ENCODE measurements at regions not wholly inside any gene's neighbourhood (a gene's known extent, or its start where the extent isn't known, plus 50 kb on each side); places are given as distances from the start of the nearest gene placed in this dataset.
"Not testable (repeated sequence)": the region's sequence is repeated elsewhere in the genome, so short reads cannot be mapped to it uniquely, and the experiment has no call there.

DNA sequence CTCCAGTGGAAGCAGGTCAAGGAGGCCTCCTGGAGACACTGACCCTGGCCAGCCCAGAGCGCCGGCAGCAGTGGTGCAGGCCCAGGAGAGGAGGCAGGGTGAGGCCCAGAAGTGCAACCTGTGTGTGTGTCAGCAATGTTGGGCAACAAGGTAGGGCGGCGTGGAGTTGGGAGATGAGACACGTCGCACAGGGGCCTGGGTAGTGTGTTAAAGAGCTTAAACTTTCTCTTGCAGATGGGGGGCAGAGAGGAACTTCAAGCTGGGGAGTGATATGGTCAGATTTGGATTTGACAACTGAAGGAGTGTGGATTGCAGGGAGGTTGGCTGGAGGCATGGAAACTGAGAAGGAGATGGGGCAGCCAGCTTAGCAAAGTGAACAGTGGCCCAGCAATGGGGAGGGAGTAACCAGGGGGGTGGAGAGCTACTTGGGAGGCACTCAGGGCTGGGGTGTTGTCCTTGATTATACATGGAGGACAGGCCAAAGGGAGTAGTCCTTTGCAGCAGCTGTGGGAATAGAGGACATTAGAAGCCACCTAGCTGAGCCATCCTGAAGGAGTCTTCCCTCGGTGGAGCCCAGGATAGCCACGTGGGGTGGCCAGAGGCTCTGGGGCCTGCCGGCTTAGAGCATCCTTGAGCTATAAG lies 278.6 kb upstream of the HS6ST1 start:
- no peak for DNase-seq (ENCODE audit: extremely low spot score)
- no peaks in the 10 kb centered on the region for H3K36me3 ChIP-seq (ENCODE audit: insufficient read depth)
- H3K4me3 ChIP-seq (ENCODE audit: low read depth, low read length): no peak overlapping the region
- no peaks in the 10 kb centered on the region for H3K4me1 ChIP-seq (ENCODE audit: insufficient read depth)
- H3K27ac ChIP-seq (ENCODE audit: low read depth): no peak overlapping the region
- 91% methylated on average over 9 of the region's 9 CpGs for WGBS

DNA sequence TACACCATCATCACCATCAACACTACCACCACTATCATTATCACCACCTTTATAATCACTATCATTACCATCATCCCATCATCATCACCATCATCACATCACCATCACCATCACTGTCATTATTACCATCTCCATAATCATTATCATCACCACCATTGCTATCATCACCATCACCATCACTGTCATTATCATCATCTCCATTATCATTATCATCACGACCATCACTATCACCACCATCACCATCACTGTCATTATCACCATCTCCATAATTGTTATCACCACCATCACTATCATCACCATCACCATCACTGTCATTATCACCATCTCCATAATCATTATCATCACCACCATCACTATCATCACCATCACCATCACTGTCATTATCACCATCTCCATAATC lies 279.6 kb upstream of the HS6ST1 start:
- H3K4me1 ChIP-seq (ENCODE audit: insufficient read depth); DNase-seq (ENCODE audit: extremely low spot score); H3K4me3 ChIP-seq (ENCODE audit: low read depth, low read length); H3K27ac ChIP-seq (ENCODE audit: low read depth); H3K36me3 ChIP-seq (ENCODE audit: insufficient read depth): not testable (repeated sequence)
- 89% methylated on average over 1 of the region's 1 CpG for WGBS

DNA sequence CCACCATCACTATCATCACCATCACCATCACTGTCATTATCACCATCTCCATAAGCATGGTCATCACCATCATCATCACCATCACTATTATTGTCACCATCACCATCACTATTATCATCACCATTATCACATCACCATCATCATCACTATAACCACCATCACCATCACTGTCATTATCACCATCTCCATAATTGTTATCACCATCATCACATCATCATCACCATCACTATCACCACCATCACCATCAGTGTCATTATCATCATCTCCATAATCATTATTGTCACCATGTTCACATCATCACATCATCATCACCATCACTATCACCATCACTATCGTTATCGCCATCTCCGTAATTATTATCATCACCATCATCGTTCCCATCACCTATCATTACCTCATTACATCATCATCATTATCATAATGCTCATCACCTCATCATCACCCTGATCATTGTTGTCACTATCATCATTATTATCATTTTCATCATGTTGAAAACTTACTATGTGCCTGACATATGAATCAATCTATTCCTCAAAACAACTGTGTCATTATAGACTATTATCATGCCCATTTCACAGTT lies 280.3 kb upstream of the HS6ST1 start:
- no peaks in the 10 kb centered on the region for H3K36me3 ChIP-seq (ENCODE audit: insufficient read depth)
- WGBS: 96% methylated on average over 4 of the region's 4 CpGs
- no peak overlapping the region for H3K27ac ChIP-seq (ENCODE audit: low read depth)
- DNase-seq (ENCODE audit: extremely low spot score): no peak
- no peaks in the 10 kb centered on the region for H3K4me1 ChIP-seq (ENCODE audit: insufficient read depth)
- H3K4me3 ChIP-seq (ENCODE audit: low read depth, low read length): no peak overlapping the region

DNA sequence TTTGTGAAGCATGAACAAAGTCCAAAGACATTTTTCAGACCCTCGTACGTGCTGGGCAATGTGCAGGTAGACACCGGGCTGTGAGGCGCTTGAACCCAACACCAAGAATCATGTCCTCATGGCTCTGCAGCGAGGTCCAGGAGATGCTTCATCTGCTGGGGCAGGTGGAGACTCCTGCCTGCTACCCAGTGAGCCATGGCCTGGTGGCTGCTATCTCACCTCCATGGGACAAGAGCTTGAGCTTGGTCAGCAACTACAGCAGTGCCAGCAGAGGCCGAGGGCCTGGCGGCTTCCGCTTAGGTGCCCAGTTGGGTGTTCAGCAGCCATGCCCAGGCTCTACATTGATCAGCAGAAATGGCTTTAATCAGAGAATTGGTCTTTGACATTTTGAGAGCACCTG lies 281.0 kb upstream of the HS6ST1 start:
- 91% methylated on average over 8 of the region's 8 CpGs for WGBS
- H3K4me1 ChIP-seq (ENCODE audit: insufficient read depth): no peaks in the 10 kb centered on the region
- no peak overlapping the region for H3K4me3 ChIP-seq (ENCODE audit: low read depth, low read length)
- H3K36me3 ChIP-seq (ENCODE audit: insufficient read depth): no peaks in the 10 kb centered on the region
- H3K27ac ChIP-seq (ENCODE audit: low read depth): no peak overlapping the region
- no peak for DNase-seq (ENCODE audit: extremely low spot score)

DNA sequence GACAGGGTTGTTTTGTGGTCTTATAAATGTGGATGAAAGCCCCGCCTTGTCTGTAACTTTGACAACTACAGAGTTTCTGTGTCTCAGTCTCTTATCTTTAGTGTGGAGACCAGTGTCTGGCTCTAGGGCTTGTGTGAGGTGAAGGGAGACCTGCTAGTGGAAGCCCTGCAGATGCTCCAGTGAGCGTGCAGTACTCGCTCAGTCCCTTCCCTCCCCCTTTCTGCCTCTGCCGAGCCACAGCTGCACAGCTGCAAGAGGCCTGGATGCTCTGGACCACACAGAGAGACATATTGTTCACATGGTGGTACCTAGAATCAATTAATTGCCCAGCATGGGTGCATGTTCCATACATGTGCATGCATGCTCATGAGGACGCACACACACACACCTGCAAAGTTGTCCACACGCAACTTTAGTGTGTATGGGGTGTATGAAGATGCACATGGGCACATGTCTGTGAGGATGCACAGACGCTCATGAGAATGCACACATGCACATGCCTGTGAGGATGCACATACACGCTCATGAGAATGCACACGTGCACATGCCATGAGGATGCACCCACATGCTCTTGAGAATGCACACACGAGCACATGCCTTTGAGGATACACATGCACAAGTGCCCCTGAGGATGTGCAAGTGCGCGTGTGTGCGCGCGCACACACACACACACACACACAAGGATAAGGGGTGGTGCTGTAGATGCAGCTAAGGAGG lies 282.1 kb upstream of the HS6ST1 start:
- Histone ChIP-seq H3K36me3 (ENCODE audit: insufficient read depth) (no peaks in the 10 kb centered on the region), H3K4me1 (ENCODE audit: insufficient read depth) (no peaks in the 10 kb centered on the region), H3K27ac (ENCODE audit: low read depth) (no peak overlapping the region), H3K4me3 (ENCODE audit: low read depth, low read length) (no peak overlapping the region)
- DNase-seq (ENCODE audit: extremely low spot score): peak; percentile 50
- WGBS: 83% methylated on average over 15 of the region's 15 CpGs

DNA sequence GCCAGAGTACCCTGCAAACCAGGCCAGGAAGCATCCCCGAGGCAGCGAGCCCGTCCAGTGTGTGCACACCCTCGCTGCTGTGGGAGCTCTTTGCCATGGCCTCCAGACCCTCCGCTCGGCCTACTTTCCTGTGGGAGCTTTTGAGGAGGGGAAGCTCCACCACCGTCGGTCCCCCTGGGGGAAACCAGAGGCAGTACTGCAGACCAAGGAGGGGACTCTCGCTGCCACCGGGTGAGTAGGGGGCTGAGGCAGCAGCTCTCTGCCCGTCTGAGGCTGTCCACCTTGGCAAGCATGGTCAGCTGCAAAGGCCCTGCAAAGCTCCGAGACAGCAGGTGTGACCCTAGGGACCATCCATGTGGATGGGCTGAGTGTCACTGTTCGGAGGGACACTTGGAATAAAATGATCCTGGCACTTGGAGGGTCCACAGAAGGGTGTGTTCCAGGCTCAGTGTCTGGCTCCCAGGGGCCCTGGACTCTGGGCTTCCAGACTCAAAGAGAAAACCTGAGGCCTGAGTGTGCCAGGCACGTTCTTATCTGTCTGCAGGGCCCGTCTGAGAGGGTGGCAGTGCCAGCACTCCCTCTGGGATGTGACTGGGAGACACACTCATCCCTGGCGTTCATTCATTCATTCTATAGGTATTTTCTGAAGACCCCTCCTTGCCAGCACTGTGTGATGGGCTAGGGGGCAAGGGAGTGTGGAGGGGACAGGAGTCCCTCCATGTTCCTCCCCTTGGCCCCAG lies 282.8 kb upstream of the HS6ST1 start:
- Histone ChIP-seq H3K36me3 (ENCODE audit: insufficient read depth) (no peaks in the 10 kb centered on the region), H3K27ac (ENCODE audit: low read depth) (no peak overlapping the region), H3K4me1 (ENCODE audit: insufficient read depth) (no peaks in the 10 kb centered on the region), H3K4me3 (ENCODE audit: low read depth, low read length) (no peak overlapping the region)
- no peak for DNase-seq (ENCODE audit: extremely low spot score)
- WGBS: 95% methylated on average over 16 of the region's 16 CpGs

DNA sequence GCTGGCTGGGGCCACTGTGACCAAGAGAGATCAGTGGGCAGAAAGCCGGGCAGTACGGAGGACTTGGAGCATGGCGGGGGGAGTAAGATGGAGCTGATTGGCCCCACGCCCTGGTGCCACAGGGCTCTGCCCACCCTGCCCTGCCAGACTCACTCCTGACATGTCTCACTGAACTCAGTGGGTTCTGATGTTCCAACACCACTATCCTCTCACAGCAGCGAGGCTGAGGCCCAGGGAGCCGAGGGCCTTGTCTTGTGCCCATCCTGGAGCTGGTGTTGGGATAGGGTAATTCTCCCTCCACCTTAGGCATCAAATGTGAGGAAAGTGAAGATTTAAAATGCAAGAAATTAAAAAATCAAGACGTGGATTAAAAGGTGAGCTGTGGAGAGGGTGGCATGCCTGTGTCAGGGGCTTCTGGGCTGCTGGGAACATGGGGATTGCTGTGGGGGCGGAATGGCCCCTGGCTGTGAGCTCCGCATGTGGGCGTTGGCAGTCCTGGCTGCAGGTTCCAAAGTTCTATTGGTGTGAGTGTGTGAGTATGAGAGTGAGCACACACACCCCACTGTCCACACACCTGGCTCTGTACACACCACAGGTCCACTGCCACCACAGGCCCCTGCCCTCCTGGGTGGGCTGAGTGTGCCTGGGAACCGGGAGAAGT lies 283.5 kb upstream of the HS6ST1 start:
- H3K27ac ChIP-seq (ENCODE audit: low read depth): no peak overlapping the region
- no peak for DNase-seq (ENCODE audit: extremely low spot score)
- H3K4me3 ChIP-seq (ENCODE audit: low read depth, low read length): no peak overlapping the region
- no peaks in the 10 kb centered on the region for H3K4me1 ChIP-seq (ENCODE audit: insufficient read depth)
- H3K36me3 ChIP-seq (ENCODE audit: insufficient read depth): no peaks in the 10 kb centered on the region
- WGBS: 96% methylated on average over 11 of the region's 11 CpGs

DNA sequence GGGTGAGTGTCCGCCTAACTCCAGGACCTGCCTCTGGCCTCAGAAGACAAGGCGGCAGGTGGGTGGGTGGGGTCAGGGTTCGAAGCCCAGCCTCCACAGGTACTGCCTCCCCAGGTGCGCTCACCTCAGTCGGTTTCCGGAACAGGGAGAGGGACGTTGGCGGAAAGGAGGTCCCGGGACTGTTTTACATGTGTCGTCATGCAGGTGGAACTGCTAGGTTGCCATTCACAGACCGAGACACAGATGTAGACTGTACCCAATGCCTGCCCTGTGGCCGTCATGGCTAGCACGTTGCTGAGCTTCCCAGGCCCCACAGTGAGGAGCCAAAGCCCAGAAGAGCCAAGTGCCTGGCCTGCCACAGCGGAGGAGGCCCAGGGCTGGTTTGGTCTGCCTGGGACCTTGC lies 284.0 kb upstream of the HS6ST1 start:
- 96% methylated on average over 14 of the region's 14 CpGs for WGBS
- DNase-seq (ENCODE audit: extremely low spot score): no peak
- Histone ChIP-seq H3K27ac (ENCODE audit: low read depth) (no peak overlapping the region), H3K4me3 (ENCODE audit: low read depth, low read length) (no peak overlapping the region), H3K4me1 (ENCODE audit: insufficient read depth) (no peaks in the 10 kb centered on the region), H3K36me3 (ENCODE audit: insufficient read depth) (no peaks in the 10 kb centered on the region)

DNA sequence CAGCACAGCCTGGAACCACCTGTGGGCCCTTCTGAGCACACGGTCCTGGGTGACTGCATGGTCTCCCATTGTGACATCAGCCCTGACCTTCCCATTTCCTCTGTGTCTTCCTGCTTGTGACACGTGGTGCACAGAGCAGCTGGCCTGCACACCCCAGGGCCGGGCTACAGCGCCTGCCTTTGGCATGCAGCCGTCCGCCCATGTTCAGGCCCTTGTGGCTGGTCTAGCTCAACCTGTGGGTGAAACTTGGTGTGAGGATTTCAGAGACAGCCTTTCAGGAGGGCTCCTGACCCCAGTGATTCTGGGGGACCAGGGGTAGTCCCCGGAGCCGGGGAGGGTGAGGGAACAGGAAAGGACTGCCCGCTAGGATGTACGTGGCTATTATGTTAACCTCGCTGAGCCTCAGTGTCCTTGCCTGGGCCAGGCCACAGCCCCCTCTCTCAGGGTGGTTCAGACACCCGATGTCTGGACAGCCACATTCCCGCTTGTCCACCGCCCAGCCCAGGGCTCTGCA lies 284.8 kb upstream of the HS6ST1 start:
- H3K4me3 ChIP-seq (ENCODE audit: low read depth, low read length): no peak overlapping the region
- H3K36me3 ChIP-seq (ENCODE audit: insufficient read depth): no peaks in the 10 kb centered on the region
- WGBS: 88% methylated on average over 14 of the region's 14 CpGs
- no peaks in the 10 kb centered on the region for H3K4me1 ChIP-seq (ENCODE audit: insufficient read depth)
- no peak overlapping the region for H3K27ac ChIP-seq (ENCODE audit: low read depth)
- DNase-seq (ENCODE audit: extremely low spot score): no peak

DNA sequence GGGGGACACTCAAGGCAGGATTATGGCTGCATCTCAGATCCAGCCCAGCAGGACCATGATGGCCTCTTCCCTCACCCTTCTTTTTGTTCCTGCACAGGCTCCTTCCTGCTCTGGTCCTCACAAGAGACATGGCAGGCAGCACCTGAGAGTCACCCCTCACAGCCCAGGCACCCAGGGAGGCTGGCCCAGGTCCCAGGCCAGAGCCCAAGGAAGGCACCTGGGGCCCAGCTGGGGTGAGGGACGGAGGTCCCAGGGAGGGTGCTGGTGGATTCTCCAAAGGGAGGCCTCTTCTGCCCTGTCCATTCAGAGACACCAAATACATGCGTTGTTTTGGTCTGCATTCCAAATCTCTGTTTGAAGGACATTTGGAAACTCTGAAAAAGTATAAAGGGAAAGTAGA lies 285.4 kb upstream of the HS6ST1 start:
- Histone ChIP-seq H3K4me3 (ENCODE audit: low read depth, low read length) (no peak overlapping the region), H3K27ac (ENCODE audit: low read depth) (no peak overlapping the region), H3K36me3 (ENCODE audit: insufficient read depth) (no peaks in the 10 kb centered on the region), H3K4me1 (ENCODE audit: insufficient read depth) (no peaks in the 10 kb centered on the region)
- no peak for DNase-seq (ENCODE audit: extremely low spot score)
- 95% methylated on average over 2 of the region's 2 CpGs for WGBS

DNA sequence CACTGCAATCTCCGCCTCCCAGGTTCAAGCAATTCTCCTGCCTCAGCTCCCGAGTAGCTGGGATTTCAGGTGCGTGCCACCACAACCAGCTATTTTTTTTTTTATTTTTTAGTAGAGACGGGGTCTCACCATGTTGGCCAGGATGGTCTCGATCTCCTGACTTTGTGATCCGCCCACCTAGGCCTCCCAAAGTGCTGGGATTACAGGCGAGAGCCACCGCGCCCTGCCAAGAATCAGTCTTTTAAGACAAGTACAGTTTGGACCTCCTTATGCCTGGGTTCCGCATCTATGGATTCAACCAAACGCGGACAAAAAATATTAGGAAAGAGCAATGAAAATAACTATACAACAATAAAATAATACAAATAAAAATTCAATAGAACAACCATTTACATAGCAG lies 285.9 kb upstream of the HS6ST1 start:
- not testable (repeated sequence) for H3K36me3 ChIP-seq (ENCODE audit: insufficient read depth); H3K4me1 ChIP-seq (ENCODE audit: insufficient read depth); H3K4me3 ChIP-seq (ENCODE audit: low read depth, low read length); DNase-seq (ENCODE audit: extremely low spot score); H3K27ac ChIP-seq (ENCODE audit: low read depth)
- 97% methylated on average over 12 of the region's 12 CpGs for WGBS

DNA sequence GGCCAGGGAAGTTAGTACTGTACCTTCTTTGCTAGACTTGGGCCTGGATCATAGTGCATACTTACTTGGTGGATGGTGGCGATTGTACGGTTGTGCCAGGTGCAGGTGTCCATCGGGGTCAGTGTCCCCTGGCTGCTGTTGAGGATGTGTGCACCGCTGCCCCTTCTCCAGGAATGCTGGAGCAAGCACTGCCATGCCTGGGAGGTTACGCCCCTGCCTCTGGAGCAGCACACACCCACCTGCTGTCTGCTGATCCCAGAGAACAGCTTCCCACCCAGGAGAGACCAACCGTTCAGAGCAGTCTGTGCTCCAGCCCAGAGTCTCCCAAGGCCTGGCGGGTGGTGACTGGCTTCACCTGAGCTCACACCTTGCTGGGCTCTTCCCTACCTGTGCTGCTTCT lies 286.8 kb upstream of the HS6ST1 start:
- Histone ChIP-seq H3K4me3 (ENCODE audit: low read depth, low read length) (no peak overlapping the region), H3K27ac (ENCODE audit: low read depth) (no peak overlapping the region), H3K4me1 (ENCODE audit: insufficient read depth) (no peaks in the 10 kb centered on the region), H3K36me3 (ENCODE audit: insufficient read depth) (no peaks in the 10 kb centered on the region)
- 95% methylated on average over 7 of the region's 7 CpGs for WGBS
- no peak for DNase-seq (ENCODE audit: extremely low spot score)

DNA sequence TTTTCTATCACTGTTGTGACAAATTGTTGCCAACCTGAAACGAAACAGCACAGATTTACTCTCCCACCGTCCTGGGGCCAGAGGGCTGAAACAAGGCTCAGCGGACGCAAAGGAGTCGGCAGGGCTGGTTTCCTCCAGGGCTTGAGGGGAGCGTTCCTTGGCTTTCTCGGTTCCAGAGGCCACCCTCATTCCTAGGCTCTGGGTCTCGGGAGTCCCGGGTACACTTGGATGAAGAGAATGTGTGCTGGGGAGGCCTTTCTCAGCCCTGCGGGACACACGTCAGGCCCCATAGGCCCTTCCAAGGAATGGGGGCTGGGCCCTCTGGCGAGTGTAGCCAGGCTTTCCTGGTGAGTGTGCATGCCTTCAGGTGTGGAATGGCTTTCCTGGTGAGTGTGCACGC lies 287.3 kb upstream of the HS6ST1 start:
- DNase-seq (ENCODE audit: extremely low spot score): no peak
- 93% methylated on average over 13 of the region's 13 CpGs for WGBS
- H3K4me1 ChIP-seq (ENCODE audit: insufficient read depth): no peaks in the 10 kb centered on the region
- H3K36me3 ChIP-seq (ENCODE audit: insufficient read depth): no peaks in the 10 kb centered on the region
- no peak overlapping the region for H3K27ac ChIP-seq (ENCODE audit: low read depth)
- H3K4me3 ChIP-seq (ENCODE audit: low read depth, low read length): no peak overlapping the region

Measured in urinary bladder (tissue), 3 donors.